ENCODE measurements at regions not wholly inside any gene's neighbourhood (a gene's known extent, or its start where the extent isn't known, plus 50 kb on each side); places are given as distances from the start of the nearest gene placed in this dataset.

DNA sequence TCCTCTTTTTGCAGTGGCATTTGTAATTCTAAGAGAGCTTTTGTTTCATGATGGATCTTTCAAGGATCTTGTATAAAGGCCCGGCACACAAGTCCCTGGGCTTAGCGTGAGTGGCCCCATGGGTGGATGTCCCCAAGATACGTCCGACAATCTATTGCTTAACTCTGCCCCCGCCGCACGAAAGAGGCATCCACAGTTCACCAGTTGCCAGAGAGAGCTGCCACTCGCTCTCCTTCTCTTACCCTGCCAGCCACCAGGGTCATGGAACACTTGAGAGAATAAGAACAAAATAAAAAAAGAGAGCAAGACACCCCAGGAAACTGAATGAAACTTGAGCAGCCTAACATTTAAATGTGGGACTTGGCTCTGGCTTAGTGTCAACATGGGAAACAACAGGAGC lies 92.3 kb downstream of the CTAGE1 start:
- no peak for DNase-seq

DNA sequence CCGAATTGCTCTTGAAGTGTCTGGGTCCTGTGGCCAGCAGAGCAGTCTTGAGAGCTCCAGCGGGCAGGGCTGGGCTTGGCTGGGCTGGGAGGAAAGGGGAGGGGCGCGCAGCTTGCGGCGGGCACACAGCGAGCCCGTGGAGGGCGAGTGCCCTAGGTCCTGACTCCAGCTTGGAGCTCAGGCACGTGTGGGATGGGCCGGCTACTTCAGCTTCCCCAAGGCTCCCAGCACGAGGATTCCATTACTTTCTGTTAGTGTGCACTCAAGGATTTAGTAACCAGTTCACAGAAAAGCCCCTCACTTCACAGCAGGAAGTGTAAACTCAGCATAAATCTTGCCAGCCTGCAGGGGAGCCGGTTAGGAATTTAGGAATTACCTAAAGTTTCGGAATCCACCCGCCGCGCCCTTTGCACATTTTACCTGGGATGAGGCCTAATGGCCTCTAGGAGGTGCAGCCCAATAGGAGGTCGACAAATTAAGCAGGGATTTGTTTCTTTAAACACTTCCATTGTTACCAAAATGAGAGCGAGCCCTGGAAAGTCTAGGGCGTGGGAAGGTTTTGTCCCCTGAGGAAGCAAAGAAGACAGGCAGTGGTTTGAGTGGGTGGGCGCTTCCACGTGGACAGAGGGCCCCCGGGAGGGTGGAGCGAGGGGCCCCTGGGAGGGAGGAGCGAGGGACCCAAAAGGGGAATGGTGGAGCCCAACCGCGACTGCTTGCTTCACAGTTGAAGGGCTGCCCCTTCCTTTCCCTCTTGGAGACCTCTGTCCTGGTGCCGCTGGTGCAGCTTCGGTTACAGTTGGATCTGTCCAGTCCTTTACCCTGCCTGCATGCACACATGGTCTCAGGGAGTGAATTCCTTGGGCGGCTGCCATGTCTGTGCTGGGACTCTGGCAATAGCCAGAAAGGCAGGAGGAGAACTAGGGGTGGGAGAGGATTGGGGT lies 93.3 kb downstream of the CTAGE1 start:
- DNase-seq: no peak

DNA sequence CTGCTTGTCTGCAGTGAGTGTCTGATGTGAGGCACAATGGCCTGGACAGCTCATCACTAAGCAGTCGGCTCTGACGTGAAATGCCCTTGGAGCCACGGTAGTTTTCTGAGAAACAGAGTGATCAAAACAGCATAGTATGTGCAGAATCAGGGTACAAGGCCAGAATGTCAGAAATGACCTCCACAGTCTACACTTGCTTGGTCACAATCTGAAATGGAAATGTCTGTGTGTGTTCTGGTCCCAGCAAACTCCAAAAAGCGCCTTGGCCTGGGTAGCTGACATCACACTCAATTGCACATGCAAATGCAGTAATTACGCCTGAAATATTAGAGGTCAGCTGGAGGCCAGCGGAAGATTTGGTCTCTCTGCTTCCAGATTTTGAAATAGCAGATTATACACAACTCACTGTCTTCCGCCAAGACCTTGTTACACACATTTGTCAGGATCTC lies 95.4 kb downstream of the CTAGE1 start:
- peak; percentile 37 for DNase-seq

DNA sequence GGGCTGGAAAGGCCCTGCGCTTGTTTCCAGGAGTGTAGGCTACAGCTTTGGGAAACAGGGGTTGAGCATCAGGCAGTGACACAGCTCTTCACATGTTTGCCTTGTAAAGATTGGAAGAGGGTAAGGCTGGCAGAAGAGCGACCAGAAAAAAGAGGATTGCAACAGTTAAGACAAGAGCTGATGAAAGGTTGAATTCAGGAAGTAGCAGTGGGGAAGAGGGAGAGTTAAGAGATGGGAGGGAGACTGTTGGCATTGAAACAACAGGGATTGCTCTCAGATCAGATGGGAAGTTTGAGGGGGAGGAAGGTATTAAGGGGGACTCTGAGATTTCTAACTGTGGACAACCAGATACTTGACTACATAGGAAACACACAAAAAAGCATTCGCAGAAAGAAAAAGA lies 96.9 kb downstream of the CTAGE1 start:
- DNase-seq: peak; percentile 44

DNA sequence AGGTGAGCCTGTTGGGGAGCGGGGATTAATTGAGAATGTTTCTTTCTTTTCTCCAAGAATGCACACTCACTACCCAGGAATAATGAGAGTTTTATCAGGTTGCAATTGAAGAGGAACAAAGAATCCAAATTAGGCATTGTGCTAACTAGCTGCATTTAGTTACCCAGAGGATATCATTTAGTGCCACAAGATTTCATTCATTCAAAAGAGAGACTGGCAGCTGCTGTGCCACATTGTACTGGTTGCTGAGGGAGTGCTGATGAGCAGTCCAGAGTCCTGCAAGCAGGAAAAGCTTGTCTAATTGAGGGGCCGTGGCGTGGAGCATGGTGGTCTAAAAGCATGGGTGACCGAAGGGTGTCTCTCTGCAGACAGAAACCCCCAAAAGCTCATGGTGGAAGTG lies 97.6 kb downstream of the CTAGE1 start:
- no peak for DNase-seq

DNA sequence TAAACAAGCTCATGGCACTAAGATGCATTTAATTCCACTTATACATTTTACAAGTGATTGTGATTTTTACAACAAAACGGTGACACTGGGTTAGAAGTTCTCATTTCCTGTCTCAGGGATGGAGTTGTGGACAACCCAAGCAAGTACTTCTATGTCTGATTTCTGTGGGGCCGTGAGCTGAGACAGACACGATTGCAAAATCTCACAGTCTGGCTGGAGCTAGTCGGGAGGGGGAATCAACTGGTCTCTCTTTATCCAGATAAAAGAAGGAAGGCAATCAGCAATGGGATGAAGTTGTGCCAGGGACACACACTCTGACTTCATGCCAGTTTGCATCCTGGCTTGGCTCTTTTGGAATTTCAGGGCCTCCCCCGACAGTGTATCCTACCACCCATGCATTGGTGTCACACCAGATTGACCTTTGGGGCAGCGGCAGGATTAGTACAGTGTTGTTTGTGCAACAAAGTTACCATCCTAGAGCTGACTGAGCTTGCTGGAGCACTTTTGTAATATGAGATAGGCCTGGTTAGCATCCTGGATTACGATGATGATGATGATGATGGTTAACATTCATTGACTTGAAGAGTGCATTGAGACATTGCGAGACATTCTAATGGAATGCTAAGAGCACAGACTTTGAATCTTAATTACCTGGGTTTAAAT lies 98.8 kb downstream of the CTAGE1 start:
- peak; percentile 45 for DNase-seq

DNA sequence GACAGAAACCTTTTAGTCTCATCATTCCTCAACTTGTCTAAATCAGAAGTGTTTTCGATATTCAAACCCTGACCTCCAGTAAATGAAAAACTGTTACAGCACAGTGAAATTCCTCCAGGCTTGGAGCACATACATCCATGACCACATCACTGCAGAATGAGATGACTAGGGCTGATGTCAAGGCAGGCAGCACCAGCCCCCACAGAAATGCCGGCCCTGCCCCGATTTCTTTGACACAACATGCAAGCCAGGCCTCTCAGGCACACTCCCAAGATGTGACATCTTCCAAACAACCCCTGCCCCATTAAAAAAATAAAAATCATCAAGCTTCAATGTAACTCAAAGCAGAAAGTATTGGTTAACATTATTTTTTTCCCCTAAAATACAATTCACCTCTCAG lies 103.3 kb downstream of the CTAGE1 start:
- DNase-seq: no peak

DNA sequence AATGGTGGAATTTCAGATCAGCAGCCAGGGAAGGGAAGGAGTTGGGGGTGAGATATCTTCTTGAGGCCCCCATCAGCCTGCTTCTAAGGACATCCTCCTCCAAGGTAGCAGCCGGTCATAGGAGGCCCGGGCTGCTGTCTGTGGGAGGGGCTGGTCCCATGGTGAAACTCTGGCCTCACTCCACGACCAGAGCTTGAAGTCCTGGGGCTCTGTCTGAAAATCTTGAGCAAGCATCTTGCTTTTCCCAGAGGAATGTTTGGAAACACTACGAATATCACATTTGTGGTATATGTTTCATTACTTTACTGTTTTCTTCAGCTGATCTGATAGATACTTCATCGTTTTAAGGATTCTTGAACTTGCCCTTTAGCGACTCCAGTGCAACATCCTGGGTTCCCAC lies 103.7 kb downstream of the CTAGE1 start:
- no peak for DNase-seq

DNA sequence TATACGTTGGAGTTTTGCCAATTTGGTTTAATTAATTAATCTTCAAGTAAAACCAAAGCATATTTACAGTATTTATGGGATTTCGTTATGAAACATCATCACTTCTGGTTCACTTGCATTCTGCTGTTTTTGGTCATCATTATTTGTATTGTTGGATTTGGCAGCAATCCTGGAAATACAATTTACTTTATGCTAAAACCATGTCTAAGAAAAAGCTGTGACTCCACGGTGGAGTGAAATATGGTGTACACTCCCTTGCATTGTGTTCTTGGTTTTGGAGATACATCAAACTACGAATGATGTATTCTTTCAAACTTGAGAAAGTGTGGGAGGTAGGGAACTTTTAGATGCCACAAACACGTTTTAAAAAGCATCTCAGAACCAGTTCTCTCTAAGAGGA lies 106.4 kb downstream of the CTAGE1 start:
- no peak for DNase-seq

DNA sequence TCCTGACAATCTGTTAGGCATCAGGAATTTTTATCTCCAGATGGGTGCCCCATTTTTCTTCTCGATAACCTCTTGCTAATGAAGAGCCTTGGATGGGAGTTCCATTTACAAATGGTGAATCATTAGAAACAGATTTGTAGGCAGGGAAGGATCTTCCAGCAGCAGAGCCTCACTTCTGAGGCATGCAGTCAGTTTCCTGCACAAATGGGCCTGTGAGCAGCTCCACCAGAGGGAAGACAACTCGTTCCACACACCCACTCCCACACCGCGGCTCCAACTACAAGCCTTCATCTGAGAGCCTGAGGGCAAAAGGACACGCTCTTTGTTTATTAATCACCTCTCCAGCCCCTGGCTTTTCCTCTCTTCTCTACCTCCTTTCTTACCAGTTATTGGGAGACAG lies 108.5 kb downstream of the CTAGE1 start:
- no peak for DNase-seq

DNA sequence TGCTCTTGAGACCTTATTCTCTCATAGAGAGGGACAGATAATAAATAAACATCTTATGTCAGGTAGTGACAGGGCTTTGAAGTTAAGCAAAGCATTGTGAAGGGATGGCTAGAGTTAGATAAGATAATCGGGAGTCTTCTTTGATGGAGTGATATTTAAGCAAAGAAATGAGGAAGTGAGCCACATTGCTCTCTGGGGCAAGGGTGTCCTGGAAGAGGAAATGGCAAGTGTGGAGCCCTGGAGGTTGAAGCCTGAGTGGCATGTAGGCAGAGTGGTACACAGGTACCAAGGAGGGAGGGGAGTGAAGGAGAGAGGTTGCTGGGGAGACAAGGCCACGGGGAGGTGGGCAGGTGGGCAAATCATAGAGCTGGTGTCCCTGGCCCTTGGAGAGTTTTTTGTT lies 110.2 kb downstream of the CTAGE1 start:
- DNase-seq: peak; percentile 81

DNA sequence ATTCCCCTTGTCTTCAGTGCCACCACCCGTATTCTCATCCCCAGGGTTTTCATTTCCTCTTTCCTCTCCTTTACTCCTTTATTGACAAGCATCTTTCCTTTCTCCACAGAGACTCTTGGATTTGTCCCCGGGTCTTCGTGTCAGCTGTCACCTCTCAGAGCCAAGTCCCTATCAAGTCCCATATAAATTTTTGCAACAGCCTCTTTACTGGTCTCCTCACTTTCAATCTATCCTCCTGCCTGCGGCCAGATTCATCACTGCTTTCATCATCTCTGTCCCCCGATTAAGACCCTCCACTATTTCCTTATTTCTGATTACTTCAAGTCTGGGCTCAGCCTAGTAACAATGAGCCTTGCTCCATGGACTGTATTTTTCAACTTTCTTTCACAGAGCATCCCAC lies 113.8 kb downstream of the CTAGE1 start:
- DNase-seq: peak; percentile 4

DNA sequence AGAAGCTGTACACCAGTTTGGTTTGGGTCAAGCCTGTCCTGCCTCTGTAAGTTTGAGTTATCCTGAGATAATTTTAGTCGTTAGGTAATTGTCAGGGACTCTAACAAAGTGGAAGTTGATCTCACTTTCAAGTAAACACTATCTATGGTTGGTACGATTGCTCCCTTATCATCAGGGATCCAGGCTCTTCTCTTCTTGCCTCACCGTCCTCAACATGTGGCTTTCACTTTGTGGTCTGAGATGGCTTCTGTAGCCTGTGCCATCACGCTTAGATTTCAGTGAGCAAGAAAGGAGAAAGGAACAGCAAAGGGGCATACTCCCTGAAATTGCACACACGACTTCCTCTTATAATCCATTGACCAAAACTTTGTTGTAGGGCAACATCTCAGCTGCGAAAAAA lies 115.6 kb downstream of the CTAGE1 start:
- peak; percentile 93 for DNase-seq

DNA sequence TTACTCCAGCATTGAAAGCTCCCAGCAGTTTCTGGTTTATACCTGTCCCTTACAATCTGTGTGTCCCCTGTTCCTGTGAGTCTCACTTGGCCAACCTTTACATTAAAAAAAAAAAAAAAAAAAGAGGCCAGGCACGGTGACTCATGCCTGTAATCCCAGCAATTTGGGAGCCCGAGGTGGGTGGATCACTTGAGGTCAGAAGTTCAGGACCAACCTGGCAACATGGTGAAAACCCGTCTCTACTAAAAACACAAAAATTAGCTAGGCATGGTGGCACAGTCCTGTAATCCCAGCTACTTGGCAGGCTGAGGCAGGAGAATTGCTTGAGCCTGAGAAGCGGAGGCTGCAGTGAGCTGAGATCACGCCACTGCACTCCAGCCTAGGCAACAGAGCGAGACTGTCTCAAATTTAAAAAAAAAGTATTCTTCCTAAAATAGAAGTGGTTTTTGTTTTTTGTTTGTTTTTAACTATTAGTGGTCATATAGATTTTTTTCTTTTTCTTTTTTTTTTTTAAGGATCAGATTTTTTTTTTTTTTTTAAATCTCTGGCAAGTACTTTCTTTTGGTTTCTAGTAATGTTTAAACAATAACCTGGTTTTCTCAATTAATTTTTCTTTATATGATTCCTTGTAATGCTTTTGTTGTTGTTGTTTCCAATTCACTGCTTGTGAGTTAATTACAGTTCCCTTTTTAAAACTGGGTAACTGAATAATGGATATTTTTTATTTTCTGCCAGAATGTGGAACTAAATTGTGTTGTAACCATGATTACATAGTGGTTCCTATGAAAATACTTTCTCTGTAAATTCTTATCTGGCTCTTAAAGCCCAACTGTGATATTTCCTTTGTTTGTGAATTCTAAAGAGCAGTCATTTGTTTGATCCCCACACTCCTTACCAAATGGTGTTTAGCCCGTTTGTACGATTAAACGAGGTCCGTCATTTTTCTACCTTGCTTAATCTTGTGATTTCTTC lies 116.8 kb downstream of the CTAGE1 start:
- DNase-seq: peak; percentile 68

DNA sequence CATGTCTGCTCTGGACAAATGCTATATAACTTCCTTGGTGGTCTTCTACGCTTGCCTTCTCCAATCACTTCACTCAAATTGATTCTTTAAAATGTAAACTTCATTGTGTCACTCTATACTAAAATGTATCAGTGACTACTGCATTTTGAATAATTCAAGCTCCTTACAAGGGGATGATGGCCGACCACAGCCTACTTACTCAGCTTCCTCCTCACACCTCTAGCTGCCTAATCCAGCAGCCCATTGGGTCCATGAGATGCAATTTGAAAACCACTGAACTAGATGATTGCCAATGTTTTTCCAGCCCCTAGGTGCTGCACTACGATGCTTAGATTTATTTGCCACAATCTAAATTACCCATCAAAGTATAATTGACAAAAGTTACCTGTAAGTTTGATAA lies 120.7 kb downstream of the CTAGE1 start:
- no peak for DNase-seq

DNA sequence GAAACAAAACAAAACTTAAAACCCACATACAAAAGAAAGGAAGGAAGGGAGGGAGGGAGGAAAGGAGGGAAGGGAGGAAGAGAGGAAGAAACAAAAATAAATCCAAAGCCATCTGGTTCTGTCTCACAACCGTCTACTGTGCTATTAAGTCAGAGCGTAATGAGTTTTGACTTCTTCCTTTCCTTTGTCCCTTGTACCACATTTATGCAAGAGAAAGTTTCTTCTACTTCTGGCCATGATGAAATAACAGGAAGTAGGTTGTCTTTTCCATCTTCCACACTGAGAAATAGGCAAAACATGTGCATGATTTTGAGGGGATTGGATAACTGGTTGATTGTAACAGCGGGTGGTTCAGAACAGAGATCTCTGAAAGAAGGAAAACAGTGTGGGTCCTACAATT lies 121.4 kb downstream of the CTAGE1 start:
- peak; percentile 79 for DNase-seq

DNA sequence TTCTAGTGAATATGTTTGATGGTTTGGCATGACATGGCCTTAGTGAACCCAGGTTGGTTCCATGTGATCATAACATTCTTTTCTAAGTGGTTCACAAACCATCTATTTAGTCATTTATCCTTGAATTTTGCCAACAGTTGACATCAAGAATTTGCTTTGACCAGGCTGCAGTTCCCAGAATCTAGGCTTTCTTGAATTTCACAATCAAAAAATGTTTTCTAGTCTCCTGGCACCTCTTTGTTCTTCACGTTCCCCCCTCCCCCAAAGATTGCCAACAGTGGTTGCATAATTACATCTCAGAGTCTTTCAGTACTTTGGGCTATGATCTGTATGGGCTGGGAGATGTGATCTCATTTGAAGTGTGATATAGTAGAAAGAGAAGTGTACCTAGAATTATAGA lies 124.0 kb downstream of the GATA6 start:
- peak; percentile 55 for DNase-seq

DNA sequence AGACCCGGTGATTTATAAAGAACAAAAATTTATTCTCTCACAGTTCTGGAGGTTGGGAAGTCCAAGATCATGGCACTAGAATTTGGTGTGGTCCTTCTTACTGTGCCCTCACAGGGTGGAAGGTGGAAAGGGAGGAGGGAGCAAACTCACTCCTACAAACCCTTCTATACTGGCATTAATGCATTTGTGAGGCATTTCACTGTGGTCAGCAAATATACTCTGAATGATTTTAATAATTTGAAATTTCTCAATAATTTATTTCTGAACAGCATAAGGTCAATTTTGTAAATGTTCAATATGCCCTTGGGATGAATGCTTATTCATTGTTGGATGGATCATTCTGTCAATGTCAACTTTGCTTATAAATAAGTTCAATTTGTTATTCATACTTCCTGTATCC lies 120.6 kb downstream of the GATA6 start:
- DNase-seq: no peak

DNA sequence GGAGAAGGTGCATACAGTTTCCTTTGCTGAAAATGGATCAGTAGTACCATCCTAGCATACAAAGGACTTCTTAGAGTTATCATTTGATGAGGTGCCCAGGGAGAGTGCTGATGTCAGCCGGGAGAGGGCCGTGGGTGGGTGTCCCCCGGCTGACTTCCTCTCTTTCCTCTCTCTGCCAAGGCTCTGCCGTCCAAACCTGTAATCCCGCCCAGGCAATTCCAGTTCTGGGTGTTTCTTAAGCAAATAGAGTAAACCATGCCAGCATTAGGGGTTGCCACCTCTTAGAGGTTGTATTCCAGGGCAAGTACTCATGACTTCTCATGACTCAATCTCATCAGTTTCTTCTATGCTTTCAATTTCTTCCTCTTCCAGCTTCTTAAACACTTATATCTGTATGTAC lies 117.2 kb downstream of the GATA6 start:
- DNase-seq: no peak

DNA sequence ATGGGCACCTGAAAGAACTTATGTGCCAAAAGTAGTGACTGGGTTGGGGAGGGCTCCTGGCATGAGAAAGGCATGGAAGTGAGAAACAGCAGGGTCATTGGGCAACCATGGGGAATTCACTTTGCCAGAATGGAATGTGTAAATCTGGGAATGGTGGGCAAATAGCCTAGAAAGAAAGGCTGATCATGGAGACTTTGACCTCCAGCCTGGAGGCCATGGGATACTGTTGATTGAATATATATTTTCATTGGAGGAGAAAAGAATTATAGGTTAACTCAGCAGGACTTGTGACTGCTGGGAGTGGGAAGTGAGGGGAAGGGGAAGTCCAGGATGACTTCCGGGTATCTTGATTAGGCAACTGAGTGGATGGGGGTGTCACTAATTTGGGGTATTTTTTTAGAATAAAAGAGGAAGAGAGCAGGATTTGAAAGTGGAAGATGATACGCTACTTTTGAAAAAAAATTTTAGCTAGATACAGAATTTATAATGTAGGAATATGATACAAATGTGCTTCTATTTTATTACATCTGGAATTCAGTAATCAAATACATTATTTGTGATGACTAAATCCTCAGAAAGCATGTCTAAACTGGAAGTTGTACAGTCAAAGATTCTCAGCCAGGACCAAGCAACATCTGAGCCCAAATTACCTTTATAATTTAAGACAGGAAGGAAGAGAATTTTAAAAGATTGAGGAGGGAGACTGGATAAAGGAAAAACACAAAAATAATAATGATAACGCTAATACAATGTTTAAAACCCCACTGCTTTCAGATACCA lies 116.2 kb downstream of the GATA6 start:
- peak; percentile 44 for DNase-seq

DNA sequence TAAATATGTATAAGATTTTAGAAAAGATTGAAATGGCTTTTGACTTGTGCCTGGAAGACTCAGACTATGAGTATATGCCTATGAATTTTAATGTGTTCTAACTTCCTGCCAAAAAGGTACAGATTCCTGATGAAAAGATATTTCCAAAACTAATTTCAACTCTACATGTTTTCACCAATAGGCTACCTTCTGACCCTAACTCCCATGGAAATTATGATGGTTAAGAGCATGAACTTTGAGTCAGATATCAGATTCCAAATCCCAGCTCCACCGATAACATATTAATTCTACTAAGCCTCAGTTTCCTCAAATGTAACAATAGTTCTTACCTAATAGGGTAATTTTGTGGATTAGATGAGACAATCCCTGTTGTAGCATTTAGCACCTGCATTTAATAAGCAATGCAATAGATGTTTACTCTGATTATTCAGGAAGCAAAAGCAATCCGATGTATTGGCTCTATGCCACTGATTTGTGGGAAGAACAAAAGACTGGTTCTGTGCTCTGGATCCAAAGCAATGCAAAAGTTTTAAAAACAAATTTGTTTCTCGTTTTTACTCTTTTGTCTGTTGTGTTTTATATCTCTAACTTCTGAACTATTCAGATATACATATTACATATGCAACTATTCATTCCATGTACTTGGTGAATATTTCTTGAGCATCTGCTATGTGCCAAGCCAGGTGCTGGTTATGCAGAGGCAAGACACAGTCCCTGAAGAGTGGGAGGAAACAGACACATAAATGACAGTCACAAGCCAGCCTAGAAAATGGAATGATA lies 115.4 kb downstream of the GATA6 start:
- DNase-seq: no peak

All from MV-4-11 (cell line).